H1 (cell line): ENCODE measurements at regions not wholly inside any gene's neighbourhood (a gene's known extent, or its start where the extent isn't known, plus 50 kb on each side); places are given as distances from the start of the nearest gene placed in this dataset.

ENCODE experiments used
- BCL11A ChIP-seq, 2 experiments: IDR thresholded peaks; one replicate each; pipeline ENCODE4 v1.6.1; 2011; ENCODE audit warnings: low read depth in 2 of 2, low read length in 2 of 2, mild to moderate bottlenecking in 2 of 2
- CEBPB ChIP-seq: IDR thresholded peaks from 2 replicates; pipeline ENCODE4 v1.6.1; 2012; ENCODE audit warnings: low read depth, low read length
- CHD1 ChIP-seq: IDR thresholded peaks from 2 replicates; pipeline ENCODE4 v1.6.1; 2012; ENCODE audit warnings: low read depth, low read length, improper control_type of control experiment
- CREB1 ChIP-seq: IDR thresholded peaks from 2 replicates; pipeline ENCODE4 v1.6.1; 2012; ENCODE audit warnings: inconsistent platforms
- CTBP2 ChIP-seq: IDR thresholded peaks from 2 replicates; pipeline ENCODE4 v1.7.0; 2011; ENCODE audit warnings: borderline replicate concordance, mild to moderate bottlenecking, moderate library complexity, mixed read lengths, low read length; ENCODE audit not compliant: insufficient read depth, insufficient read length
- GTF2F1 ChIP-seq: IDR thresholded peaks from 2 replicates; pipeline ENCODE4 v1.6.1; 2012; ENCODE audit warnings: low read depth, low read length, improper control_type of control experiment, borderline replicate concordance
- KDM1A ChIP-seq: fragments of 200-600, 300-600 bp; sonication (generic); IDR thresholded peaks from 2 replicates; pipeline ENCODE4 v1.7.1; 2016; ENCODE audit warnings: mild to moderate bottlenecking, low read length, borderline replicate concordance
- RAD21 ChIP-seq, 2 experiments: IDR thresholded peaks in 1 of 2; conservative IDR thresholded peaks in 1 of 2; 2 replicates each; pipeline ENCODE4 v1.6.1; 2011; ENCODE audit warnings: low read depth in 2 of 2, low read length in 2 of 2, improper control_type of control experiment in 1 of 2, inconsistent platforms in 1 of 2, mild to moderate bottlenecking in 1 of 2, moderate library complexity in 1 of 2
- SIN3A ChIP-seq, 2 experiments: IDR thresholded peaks in 1 of 2; conservative IDR thresholded peaks in 1 of 2; 2 replicates each; pipeline ENCODE4 v1.6.1; 2011 to 2012; ENCODE audit warnings: low read length in 2 of 2, improper control_type of control experiment in 1 of 2, low read depth in 1 of 2, mild to moderate bottlenecking in 1 of 2
- TAF7 ChIP-seq: optimal IDR thresholded peaks from 2 replicates; pipeline ENCODE3; 2011; ENCODE audit warnings: low read depth, mild to moderate bottlenecking, inconsistent platforms, low read length, moderate library complexity, borderline replicate concordance
- YY1 ChIP-seq: IDR thresholded peaks from 2 replicates; pipeline ENCODE4 v1.6.1; 2011; ENCODE audit warnings: low read depth, mild to moderate bottlenecking, low read length
- TF ChIP-seq, protein P1 (sequence below): fragments of 300-600 bp; sonication (generic); IDR thresholded peaks from 2 replicates; pipeline ENCODE4 v1.7.1; 2012; ENCODE audit warnings: low read length, moderate library complexity, mild to moderate bottlenecking, inconsistent platforms; ENCODE audit not compliant: insufficient replicate concordance

DNA sequence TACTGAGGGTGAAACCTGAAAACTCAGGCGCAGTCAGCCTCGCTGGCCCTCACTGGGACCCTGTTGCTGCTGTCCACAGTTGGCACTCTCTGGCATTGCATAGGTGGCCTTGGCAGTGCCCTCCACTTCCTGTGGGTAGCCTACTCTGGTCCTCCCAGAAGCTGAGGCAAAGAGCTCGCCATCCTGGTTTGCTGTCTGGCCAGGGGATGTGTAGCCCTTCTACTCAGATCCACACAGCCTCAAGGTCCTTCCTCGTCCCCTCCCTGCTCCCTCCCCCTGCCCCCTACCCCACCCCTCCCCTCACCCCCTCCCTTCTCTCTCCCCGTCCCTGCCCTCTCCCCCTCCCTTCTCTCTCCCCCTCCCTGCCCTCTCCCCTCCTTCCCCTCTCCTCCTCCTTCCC, 176.0 kb downstream of the OLFM1 start (continued):
- TF ChIP-seq, protein P1, sequence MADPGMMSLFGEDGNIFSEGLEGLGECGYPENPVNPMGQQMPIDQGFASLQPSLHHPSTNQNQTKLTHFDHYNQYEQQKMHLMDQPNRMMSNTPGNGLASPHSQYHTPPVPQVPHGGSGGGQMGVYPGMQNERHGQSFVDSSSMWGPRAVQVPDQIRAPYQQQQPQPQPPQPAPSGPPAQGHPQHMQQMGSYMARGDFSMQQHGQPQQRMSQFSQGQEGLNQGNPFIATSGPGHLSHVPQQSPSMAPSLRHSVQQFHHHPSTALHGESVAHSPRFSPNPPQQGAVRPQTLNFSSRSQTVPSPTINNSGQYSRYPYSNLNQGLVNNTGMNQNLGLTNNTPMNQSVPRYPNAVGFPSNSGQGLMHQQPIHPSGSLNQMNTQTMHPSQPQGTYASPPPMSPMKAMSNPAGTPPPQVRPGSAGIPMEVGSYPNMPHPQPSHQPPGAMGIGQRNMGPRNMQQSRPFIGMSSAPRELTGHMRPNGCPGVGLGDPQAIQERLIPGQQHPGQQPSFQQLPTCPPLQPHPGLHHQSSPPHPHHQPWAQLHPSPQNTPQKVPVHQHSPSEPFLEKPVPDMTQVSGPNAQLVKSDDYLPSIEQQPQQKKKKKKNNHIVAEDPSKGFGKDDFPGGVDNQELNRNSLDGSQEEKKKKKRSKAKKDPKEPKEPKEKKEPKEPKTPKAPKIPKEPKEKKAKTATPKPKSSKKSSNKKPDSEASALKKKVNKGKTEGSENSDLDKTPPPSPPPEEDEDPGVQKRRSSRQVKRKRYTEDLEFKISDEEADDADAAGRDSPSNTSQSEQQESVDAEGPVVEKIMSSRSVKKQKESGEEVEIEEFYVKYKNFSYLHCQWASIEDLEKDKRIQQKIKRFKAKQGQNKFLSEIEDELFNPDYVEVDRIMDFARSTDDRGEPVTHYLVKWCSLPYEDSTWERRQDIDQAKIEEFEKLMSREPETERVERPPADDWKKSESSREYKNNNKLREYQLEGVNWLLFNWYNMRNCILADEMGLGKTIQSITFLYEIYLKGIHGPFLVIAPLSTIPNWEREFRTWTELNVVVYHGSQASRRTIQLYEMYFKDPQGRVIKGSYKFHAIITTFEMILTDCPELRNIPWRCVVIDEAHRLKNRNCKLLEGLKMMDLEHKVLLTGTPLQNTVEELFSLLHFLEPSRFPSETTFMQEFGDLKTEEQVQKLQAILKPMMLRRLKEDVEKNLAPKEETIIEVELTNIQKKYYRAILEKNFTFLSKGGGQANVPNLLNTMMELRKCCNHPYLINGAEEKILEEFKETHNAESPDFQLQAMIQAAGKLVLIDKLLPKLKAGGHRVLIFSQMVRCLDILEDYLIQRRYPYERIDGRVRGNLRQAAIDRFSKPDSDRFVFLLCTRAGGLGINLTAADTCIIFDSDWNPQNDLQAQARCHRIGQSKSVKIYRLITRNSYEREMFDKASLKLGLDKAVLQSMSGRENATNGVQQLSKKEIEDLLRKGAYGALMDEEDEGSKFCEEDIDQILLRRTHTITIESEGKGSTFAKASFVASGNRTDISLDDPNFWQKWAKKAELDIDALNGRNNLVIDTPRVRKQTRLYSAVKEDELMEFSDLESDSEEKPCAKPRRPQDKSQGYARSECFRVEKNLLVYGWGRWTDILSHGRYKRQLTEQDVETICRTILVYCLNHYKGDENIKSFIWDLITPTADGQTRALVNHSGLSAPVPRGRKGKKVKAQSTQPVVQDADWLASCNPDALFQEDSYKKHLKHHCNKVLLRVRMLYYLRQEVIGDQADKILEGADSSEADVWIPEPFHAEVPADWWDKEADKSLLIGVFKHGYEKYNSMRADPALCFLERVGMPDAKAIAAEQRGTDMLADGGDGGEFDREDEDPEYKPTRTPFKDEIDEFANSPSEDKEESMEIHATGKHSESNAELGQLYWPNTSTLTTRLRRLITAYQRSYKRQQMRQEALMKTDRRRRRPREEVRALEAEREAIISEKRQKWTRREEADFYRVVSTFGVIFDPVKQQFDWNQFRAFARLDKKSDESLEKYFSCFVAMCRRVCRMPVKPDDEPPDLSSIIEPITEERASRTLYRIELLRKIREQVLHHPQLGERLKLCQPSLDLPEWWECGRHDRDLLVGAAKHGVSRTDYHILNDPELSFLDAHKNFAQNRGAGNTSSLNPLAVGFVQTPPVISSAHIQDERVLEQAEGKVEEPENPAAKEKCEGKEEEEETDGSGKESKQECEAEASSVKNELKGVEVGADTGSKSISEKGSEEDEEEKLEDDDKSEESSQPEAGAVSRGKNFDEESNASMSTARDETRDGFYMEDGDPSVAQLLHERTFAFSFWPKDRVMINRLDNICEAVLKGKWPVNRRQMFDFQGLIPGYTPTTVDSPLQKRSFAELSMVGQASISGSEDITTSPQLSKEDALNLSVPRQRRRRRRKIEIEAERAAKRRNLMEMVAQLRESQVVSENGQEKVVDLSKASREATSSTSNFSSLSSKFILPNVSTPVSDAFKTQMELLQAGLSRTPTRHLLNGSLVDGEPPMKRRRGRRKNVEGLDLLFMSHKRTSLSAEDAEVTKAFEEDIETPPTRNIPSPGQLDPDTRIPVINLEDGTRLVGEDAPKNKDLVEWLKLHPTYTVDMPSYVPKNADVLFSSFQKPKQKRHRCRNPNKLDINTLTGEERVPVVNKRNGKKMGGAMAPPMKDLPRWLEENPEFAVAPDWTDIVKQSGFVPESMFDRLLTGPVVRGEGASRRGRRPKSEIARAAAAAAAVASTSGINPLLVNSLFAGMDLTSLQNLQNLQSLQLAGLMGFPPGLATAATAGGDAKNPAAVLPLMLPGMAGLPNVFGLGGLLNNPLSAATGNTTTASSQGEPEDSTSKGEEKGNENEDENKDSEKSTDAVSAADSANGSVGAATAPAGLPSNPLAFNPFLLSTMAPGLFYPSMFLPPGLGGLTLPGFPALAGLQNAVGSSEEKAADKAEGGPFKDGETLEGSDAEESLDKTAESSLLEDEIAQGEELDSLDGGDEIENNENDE: no peak
- no peak for TF ChIP-seq RAD21 (IDR thresholded peaks at IDR 0.05 in 1 of 2, conservative IDR thresholded peaks at IDR 0.05 in 1 of 2; ENCODE audit: low read depth in 2 of 2, low read length in 2 of 2)
- no peak for TF ChIP-seq KDM1A
- TF ChIP-seq TAF7: no peak
- no peak for TF ChIP-seq CEBPB
- TF ChIP-seq BCL11A (IDR thresholded peaks at IDR 0.05; ENCODE audit: low read depth in 2 of 2, low read length in 2 of 2): no peak
- TF ChIP-seq GTF2F1: no peak
- TF ChIP-seq CHD1: no peak
- no peak for TF ChIP-seq SIN3A (conservative IDR thresholded peaks at IDR 0.05 in 1 of 2, IDR thresholded peaks at IDR 0.05 in 1 of 2; ENCODE audit: low read depth in 1 of 2, low read length in 2 of 2)
- no peak for TF ChIP-seq YY1
- no peak for TF ChIP-seq CREB1
- TF ChIP-seq CTBP2: no peak
